Stimulated activated CD4-positive, alpha-beta T cell treated with anti-CD3 and anti-CD28 coated beads, Interleukin-4, amount 100 ng/mL, for 1 hour (primary cell): ENCODE measurements at regions not wholly inside any gene's neighbourhood (a gene's known extent, or its start where the extent isn't known, plus 50 kb on each side); places are given as distances from the start of the nearest gene placed in this dataset.
A peak's percentile ranks its signal among the peaks of the same experiment; 100 is the strongest.
"Not testable (repeated sequence)": the region's sequence is repeated elsewhere in the genome, so short reads cannot be mapped to it uniquely, and the experiment has no call there.

Source experiments
- DNase-seq: peaks from one replicate; pipeline ENCODE4 v3.0.0-alpha.2; 2020

DNA sequence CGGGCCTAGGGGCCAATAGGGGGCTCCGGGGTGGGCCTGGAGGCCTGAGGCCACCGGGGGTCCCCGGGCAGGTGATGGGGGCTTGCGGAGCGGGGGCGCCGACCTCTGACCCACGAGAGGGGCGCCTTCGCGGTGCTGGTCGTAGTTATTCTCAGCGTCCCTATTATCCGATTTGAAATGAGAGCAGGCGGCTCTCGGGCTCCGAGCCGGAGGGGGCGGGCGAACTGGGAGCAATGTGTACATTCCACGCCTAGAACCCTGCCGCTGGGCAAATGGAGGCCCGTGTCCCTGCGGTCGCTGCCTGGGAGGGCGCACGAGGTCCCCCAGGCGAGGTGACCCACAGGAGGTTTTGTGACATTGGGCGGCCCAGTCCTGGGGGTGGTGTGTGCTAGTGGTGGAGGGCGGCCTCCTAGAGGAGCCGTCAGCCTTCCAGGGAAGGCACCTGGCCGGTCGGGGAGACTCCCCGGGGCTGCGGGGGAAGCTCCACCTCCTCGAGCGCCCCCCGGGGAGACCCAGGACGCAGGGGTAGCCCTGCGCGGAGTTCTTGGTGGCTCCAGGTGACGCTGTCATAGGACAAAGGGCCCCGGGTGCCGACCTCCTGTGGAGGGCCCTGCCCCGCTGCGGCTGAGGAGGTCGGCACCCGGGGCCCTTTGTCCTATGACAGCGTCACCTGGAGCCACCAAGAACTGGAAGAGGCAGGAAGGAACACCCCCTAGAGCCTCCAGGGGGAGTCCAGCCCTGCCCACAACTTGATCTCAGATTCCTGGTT is 102.6 kb upstream of the PRKX start:
- DNase-seq = peak; percentile 33

DNA sequence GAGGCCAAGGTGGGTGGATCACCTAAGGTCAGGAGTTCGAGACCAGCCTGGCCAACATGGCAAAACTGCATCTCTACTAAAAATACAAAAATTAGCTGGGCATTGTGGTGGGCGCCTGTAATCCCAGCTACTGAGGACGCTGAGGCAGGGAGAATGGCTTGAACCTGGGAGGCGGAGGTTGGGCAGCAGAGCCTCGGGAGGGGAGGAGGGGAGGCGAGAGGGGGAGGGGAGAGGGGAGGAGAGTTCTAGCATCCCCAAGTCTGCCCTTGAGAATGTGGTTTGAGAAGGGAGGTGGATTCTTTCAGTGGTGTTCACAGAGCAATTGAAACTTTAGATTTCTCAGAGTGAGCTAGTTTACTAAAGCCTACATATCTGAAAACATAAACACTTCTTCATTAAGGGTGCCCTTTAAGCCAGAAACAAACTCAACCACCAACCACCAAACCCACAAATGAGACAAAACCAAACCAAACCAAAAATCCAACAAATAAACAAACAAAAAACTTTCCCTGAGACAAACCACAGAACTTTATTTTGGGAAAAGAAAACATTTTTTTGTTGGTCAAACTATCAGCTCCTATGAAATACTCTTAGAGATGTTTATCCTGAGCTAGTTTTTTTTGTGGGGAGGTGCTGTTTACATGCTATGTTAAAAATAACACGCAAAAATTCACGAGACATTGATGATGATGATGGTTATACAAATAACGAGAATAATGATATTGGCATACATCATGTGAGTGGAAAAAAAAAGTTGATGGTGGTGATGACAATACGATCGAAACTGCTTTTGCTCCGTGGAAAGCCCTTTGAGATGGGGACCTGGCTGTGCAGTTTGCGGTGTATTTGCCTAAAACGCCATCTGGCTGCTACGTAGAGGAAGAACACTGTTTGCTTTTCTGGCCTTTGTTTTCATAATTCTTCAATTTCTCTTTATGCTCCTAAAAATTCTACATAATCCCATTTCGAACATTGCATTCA is 98.2 kb upstream of the PRKX start:
- peak; percentile 33 for DNase-seq

DNA sequence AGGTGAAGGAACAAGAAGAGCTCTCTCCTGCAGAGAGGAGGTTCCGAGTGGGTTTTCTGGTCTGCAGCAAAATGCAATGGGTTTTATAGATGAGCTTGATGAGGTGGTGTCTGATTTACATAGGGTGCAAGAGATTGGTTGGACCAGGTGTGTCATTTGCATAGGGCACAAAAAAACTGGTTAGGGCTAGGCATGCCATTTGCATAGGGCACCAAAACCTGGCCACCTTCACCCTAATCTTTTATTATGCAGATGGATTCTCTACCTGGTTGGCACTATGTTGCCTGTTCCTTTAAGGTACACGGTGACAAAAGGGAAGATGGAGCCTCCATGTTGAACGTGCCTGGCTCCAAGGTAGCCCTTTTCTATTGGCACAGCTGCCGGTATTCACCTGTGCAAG is 94.5 kb upstream of the PRKX start:
- no peak for DNase-seq

DNA sequence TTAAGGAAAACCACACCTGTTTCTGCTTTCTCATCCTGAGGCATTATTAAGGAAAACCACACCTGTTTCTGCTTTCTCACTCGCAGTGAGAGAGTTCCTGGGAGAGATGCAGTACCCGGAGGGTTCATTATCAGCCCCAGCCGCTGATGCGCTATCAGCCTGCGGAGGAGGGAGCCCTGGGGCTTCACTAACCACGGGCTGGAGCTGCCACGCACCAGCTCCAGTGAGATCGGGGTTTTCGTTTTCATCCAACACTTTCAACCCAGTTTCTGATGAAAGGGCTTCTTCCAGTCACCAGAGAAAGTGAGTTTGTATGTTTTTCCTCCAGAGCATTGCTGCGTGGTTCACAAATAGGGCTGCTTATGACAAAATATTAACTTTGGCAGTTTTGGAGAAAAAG is 93.2 kb upstream of the PRKX start:
- DNase-seq = no peak

DNA sequence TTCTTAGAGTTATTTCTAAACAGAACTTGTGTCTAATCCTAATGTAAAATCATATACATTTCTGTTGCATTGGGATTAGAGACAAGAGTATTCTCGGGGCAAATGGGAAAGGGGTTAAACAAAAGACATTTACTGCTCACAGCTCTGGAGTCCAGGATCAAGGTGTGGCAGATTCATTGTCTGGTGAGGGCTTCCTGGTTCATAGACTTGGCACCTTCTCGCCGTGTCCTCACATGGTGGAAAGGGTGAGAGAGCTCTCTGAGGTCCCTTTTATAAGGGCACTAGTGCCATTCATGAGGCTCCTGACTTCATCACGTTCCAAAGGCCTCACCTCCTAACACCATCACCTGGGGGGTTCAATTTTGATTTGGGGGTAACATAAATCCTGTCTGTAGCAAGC is 90.3 kb upstream of the PRKX start:
- DNase-seq = no peak

DNA sequence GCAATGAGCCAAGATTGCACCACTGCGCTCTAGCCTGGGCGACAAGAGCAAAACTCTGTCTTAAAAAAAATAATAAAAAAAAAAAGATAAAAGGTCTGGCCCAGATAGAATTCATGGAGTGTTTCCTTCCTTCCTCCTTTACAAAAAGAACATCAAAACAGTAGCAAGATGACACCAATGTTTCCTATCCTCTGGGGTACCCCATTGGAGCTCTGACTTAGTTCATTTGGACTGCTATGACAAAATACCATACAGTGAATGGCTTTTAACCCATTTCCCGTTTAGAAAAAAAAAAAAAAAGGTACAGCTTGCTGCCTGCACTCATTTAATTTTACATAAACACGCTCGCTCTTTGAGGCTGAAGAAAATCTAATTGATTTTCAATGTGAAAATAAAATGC is 89.9 kb upstream of the PRKX start:
- no peak for DNase-seq

DNA sequence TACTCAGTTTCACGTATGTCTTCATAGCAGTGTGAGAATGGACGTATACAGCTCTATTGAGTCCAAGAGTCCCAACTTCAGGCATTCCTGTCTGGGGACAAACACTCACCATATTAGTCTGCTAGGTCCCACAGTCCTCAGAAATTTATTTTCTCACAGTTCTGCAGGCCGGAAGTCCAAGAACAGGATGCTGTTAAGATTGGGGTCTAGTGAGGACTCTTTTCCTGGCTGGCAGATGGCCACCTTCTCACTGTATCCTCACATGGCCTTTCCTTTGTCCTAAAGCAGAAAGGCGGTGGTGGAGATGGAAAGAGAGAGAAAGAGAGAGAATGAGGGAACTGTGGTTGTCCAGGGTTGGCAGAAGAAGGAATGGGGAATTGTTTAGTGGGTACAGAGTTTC is 82.0 kb upstream of the PRKX start:
- DNase-seq = not testable (repeated sequence)

DNA sequence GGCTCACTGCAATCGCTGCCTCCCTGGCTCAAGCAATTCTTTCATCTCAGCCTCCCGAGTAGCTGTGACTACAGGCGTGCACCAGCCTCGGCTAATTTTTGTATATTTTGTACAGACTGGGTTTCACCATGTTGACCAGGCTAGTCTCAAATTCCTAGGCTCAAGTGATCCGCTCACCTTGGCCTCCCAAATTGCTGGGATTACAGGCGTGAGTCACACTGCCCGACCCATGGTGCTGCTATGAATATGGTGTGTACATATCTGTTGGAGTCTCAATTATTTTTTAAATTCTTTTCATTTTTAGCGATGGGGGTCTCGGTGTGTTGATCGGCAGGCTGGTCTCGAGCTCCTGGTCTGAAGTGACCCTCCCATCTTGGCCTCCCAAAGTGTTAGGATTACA is 78.0 kb upstream of the PRKX start:
- DNase-seq = no peak

DNA sequence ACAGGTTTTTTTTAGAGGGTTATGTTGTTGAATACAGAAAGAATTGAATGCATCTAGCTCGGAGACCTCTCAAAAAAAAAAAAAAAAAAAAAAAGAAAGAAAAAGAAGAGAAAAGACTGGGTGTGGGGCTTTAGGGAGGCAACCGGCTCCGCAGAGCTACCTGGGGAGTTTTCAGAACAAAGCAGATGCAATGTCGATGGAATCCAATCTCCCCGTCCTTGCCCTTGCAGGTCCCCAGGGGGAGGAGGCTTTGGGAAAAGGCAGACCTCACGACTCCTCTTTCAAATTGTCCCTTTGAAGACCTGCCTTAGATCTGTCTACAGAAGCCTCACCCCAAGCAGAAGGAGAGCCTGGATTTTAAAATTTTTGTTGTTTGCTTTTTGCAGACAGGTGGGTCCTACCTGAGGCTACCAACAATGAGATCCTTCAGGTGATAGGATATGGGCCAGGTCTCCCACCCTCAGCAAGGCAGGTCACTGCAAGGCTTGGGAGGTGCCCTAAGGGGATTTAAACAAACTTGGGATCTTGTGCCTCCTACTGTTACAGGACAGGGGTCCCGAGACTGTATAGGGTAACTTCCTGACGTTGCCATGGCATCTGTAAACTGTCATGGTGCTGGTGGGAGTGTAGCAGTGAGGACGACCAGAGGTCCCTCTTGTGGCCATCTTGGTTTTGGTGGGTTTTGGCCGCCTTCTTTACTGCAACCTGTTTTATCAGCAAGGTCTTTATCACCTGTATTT is 75.2 kb upstream of the PRKX start:
- no peak for DNase-seq

DNA sequence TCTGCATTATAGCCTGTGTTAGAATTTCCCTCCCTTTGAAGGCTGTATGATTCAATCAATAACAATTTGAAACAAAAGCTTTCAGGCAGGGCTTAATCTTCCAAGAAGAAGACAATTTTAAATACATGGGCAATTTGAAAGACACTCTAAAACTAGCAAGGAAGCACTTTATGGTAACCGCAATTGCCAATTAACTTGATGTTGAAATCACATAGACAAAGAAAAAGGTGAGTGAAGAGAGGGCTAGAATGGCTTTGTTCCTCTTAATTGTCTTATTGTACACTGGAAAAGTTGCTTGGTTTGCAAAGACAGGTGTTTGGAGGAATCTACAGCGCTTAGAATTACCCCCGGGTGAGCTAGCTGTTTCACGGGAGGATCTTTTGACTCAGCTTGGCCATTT is 74.4 kb upstream of the PRKX start:
- DNase-seq = no peak

DNA sequence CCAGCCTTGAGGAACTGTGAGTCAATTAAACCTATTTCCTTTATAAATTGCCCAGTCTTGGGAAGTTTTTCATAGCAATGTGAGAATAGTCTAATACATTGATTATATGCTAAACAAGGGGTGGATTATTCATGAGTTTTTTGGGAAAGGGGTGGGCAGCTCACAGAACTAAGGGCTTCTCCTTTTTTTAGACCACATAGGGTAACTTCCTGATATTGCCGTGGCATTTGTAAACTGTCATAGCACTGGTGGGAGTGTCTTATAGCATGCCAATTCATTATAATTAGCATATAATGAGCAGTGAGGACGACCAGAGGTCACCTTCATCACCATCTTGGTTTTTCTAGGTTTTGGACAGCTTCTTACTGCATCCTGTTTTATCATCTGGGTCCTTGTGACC is 72.4 kb upstream of the PRKX start:
- not testable (repeated sequence) for DNase-seq

DNA sequence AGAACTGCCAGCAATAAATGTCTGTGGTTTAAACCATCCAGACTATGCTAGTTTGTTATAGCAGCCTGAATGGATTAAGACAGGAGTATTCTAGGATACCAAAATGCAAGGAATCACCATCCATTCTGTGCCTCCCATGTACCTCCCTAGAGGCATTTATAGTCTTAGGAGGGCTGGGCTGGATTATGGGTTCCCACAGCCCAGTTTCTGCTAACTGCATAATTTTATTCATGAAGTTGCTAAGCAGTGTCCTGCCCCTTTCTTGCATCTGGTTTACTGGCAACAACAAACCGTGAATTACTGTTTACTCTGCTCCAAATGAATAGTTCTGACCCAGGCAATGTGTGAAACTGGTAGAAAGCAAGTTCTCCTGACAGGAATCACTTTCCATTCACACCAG is 67.1 kb upstream of the PRKX start:
- no peak for DNase-seq

DNA sequence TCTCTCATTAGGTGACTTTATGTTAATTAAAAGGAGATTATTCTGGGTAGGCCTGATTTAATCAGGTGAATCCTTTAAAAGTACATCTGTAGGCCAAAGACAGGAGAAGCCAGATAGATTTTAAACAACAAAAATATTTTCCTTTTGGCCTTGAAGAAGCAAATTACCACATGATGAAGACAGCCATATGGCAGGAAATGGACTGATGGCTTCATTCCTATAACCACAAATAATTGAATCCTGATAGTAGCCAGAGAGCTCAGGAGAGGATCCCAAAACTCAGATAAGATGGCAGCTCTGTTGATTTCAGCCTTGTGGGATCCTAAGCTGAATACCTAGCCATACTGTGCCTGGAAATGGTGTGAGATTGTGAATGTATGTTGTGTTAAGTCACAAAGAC is 66.1 kb upstream of the PRKX start:
- DNase-seq = no peak

DNA sequence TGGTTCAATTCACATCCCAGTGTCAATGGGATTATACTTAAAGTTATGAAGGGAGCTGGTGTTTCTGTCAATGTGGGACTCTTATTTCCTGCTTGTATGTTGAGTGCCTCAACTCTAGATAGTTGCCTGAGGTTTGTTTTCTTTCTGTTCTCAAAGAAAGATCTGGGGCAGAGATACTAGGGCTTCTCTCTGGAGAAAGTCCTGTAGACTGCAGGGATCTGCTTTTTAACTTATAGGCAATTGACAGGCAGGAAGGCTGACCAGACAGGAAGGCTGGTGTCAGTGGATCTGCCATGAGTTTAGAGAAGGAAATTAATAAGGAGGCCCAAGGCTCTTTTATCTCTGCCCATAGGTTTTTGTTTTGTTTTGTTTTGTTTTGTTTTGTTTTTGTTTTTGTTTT is 64.0 kb upstream of the PRKX start:
- DNase-seq = no peak

DNA sequence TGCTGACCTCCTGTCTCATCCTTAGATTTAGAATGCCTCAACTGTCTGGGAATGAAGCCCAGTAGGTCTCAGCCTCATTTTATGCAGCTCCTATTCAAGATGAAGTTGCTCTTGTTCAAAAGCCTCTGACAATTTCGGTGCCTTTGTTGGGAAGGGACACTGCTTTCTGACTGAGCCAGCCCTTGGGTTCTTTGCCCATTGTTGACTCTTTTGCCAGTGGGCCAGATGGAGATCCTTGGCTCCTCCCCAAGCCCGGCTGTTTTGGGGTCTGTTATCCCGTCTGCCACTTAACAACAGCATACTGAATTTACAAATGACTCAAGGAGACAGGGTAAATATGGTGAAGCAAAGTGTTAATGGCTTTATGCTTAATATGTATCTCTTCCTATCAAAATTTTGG is 58.3 kb upstream of the PRKX start:
- no peak for DNase-seq

DNA sequence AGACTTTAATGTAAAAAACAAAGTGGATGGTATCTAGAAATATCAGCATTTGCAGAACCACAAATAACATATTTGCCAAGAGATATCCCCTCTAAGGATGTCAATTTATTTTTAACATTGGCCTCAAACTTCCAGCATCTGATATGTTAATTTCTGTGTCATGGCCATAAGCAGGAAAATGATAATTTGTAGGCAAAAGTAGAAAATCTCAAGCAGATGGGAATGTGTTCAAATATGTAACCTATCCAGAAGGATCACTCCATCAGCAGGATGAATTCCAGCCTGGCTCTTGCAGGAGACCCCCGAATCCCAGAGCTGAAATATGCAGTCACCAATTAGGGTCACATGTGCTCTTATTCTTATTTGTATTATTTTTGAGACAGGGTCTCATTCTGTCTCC is 55.4 kb upstream of the PRKX start:
- DNase-seq = no peak
